ENCODE measurements at regions not wholly inside any gene's neighbourhood (a gene's known extent, or its start where the extent isn't known, plus 50 kb on each side); places are given as distances from the start of the nearest gene placed in this dataset.

- DNase-seq = no peak
These were observed 379.4 kb downstream of the FBXW7 start for GRCh38 chr4:152156442-152156841.

GRCh38 chr4:152155070-152155469 is 380.8 kb downstream of the FBXW7 start:
- DNase-seq = no peak

GRCh38 chr4:152154433-152154832 is 381.5 kb downstream of the FBXW7 start:
- DNase-seq = no peak

GRCh38 chr4:152153476-152154270 is 382.2 kb downstream of the FBXW7 start:
- DNase-seq = no peak

- DNase-seq = no peak
These were observed 385.7 kb downstream of the FBXW7 start for GRCh38 chr4:152150214-152150613.

- no peak for DNase-seq
These were observed 386.1 kb downstream of the FBXW7 start for GRCh38 chr4:152149745-152150144.

GRCh38 chr4:152148057-152148456 is 387.2 kb upstream of the GATB start:
- DNase-seq = no peak

GRCh38 chr4:152146244-152146643 is 385.4 kb upstream of the GATB start:
- no peak for DNase-seq

GRCh38 chr4:152143806-152144205 is 383.0 kb upstream of the GATB start:
- no peak for DNase-seq

- peak; percentile 20 for DNase-seq
These were observed 377.6 kb upstream of the GATB start for GRCh38 chr4:152138451-152138850.

GRCh38 chr4:152132776-152133175 is 372.0 kb upstream of the GATB start:
- DNase-seq = no peak

GRCh38 chr4:152128356-152128755 is 367.5 kb upstream of the GATB start:
- DNase-seq = no peak

GRCh38 chr4:152126238-152126637 is 365.4 kb upstream of the GATB start:
- no peak for DNase-seq

- no peak for DNase-seq
These were observed 358.2 kb upstream of the GATB start for GRCh38 chr4:152118819-152119553.

GRCh38 chr4:152117933-152118507 is 357.2 kb upstream of the GATB start:
- no peak for DNase-seq

- DNase-seq = no peak
These were observed 356.7 kb upstream of the GATB start for GRCh38 chr4:152117520-152117919.

- no peak for DNase-seq
These were observed 356.2 kb upstream of the GATB start for GRCh38 chr4:152117054-152117453.

- peak; percentile 30 for DNase-seq
These were observed 355.0 kb upstream of the GATB start for GRCh38 chr4:152115794-152116193.

GRCh38 chr4:152115118-152115517 is 354.3 kb upstream of the GATB start:
- no peak for DNase-seq

- DNase-seq = no peak
These were observed 353.8 kb upstream of the GATB start for GRCh38 chr4:152114562-152114961.

GRCh38 chr4:152112887-152113286 is 352.1 kb upstream of the GATB start:
- no peak for DNase-seq

- no peak for DNase-seq
These were observed 351.4 kb upstream of the GATB start for GRCh38 chr4:152112190-152112589.

- DNase-seq = no peak
These were observed 350.0 kb upstream of the GATB start for GRCh38 chr4:152110780-152111179.
